ENCODE measurements at regions not wholly inside any gene's neighbourhood (a gene's known extent, or its start where the extent isn't known, plus 50 kb on each side); places are given as distances from the start of the nearest gene placed in this dataset.
A peak's percentile ranks its signal among the peaks of the same experiment; 100 is the strongest.

- H3K4me3 ChIP-seq (ENCODE audit: low read depth in 1 of 3, low read length in 3 of 3): no peak overlapping the region
- no peaks in the 10 kb centered on the region for H3K9me3 ChIP-seq (ENCODE audit: control insufficient read depth in 4 of 4, low read length in 3 of 4)
- no peak overlapping the region for H3K27ac ChIP-seq (ENCODE audit: low read depth in 1 of 2, low read length in 2 of 2)
- H3K27me3 ChIP-seq (ENCODE audit: control insufficient read depth in 4 of 4, insufficient read depth in 4 of 4, low read length in 3 of 4): no peaks in the 10 kb centered on the region
- DNase-seq (ENCODE audit: low spot score): no peak
- no peak overlapping the region for H3K9ac ChIP-seq (ENCODE audit: low read depth in 1 of 2, low read length in 2 of 2)
- no peaks in the 10 kb centered on the region for H3K4me1 ChIP-seq (ENCODE audit: control insufficient read depth in 4 of 4, insufficient read depth in 4 of 4, low read length in 3 of 4)
- TF ChIP-seq RAD21 (IDR thresholded peaks at IDR 0.05): no peak
- TF ChIP-seq NR2F2 (IDR thresholded peaks at IDR 0.05): no peak
- TF ChIP-seq REST (IDR thresholded peaks at IDR 0.05): no peak
- TF ChIP-seq HNF4G (IDR thresholded peaks at IDR 0.05): no peak
- H3K36me3 ChIP-seq (ENCODE audit: control insufficient read depth in 4 of 4, insufficient read depth in 3 of 4, low read depth in 1 of 4, low read length in 3 of 4): no peaks in the 10 kb centered on the region
Measured at GRCh38 chr12:91401190-91401589, 218.6 kb upstream of the DCN start.

- no peaks in the 10 kb centered on the region for H3K36me3 ChIP-seq (ENCODE audit: control insufficient read depth in 4 of 4, insufficient read depth in 3 of 4, low read depth in 1 of 4, low read length in 3 of 4)
- WGBS: 61% methylated on average over 4 of the region's 4 CpGs
Measured at GRCh38 chr12:91400271-91400670, 217.7 kb upstream of the DCN start.

GRCh38 chr12:91397866-91398532 lies 215.4 kb upstream of the DCN start:
- Histone ChIP-seq H3K9ac (ENCODE audit: low read depth in 1 of 2, low read length in 2 of 2) (no peak overlapping the region), H3K27ac (ENCODE audit: low read depth in 1 of 2, low read length in 2 of 2) (no peak overlapping the region), H3K9me3 (ENCODE audit: control insufficient read depth in 4 of 4, low read length in 3 of 4) (no peaks in the 10 kb centered on the region), H3K4me3 (ENCODE audit: low read depth in 1 of 3, low read length in 3 of 3) (no peak overlapping the region), H3K4me1 (ENCODE audit: control insufficient read depth in 4 of 4, insufficient read depth in 4 of 4, low read length in 3 of 4) (peaks cover 0 to 4% (median 0%) of the 10 kb centered on the region in 4 donors), H3K36me3 (ENCODE audit: control insufficient read depth in 4 of 4, insufficient read depth in 3 of 4, low read depth in 1 of 4, low read length in 3 of 4) (no peaks in the 10 kb centered on the region), H3K27me3 (ENCODE audit: control insufficient read depth in 4 of 4, insufficient read depth in 4 of 4, low read length in 3 of 4) (no peaks in the 10 kb centered on the region)
- DNase-seq (ENCODE audit: low spot score): no peak
- TF ChIP-seq TAF1 (conservative IDR thresholded peaks at IDR 0.05) (no peak), ATF3 (IDR thresholded peaks at IDR 0.05) (no peak), CTCF (IDR thresholded peaks at IDR 0.05; ENCODE audit: low read depth, low read length, missing input control) (no peak), HNF4A (conservative IDR thresholded peaks at IDR 0.05) (no peak), JUND (IDR thresholded peaks at IDR 0.05) (no peak), HNF4G (IDR thresholded peaks at IDR 0.05) (no peak), RXRA (IDR thresholded peaks at IDR 0.05) (no peak), ZBTB33 (IDR thresholded peaks at IDR 0.05) (no peak), MAX (IDR thresholded peaks at IDR 0.05) (no peak), REST (IDR thresholded peaks at IDR 0.05) (no peak), RAD21 (IDR thresholded peaks at IDR 0.05) (no peak), NR2F2 (IDR thresholded peaks at IDR 0.05) (no peak), GABPA (IDR thresholded peaks at IDR 0.05 in 1 of 2, conservative IDR thresholded peaks at IDR 0.05 in 1 of 2) (no peak)
- 87% methylated on average over 4 of the region's 4 CpGs for WGBS

More at GRCh38 chr12:91400271-91400670, 217.7 kb upstream of the DCN start:
- DNase-seq (ENCODE audit: low spot score): no peak
- H3K4me1 ChIP-seq (ENCODE audit: control insufficient read depth in 4 of 4, insufficient read depth in 4 of 4, low read length in 3 of 4): no peaks in the 10 kb centered on the region
- H3K9ac ChIP-seq (ENCODE audit: low read depth in 1 of 2, low read length in 2 of 2): no peak overlapping the region
- no peaks in the 10 kb centered on the region for H3K9me3 ChIP-seq (ENCODE audit: control insufficient read depth in 4 of 4, low read length in 3 of 4)
- no peak overlapping the region for H3K4me3 ChIP-seq (ENCODE audit: low read depth in 1 of 3, low read length in 3 of 3)
- no peak overlapping the region for H3K27ac ChIP-seq (ENCODE audit: low read depth in 1 of 2, low read length in 2 of 2)
- no peaks in the 10 kb centered on the region for H3K27me3 ChIP-seq (ENCODE audit: control insufficient read depth in 4 of 4, insufficient read depth in 4 of 4, low read length in 3 of 4)
- TF ChIP-seq FOXA2 (IDR thresholded peaks at IDR 0.05) (no peak), RXRA (IDR thresholded peaks at IDR 0.05) (no peak), SP1 (IDR thresholded peaks at IDR 0.05) (no peak), GABPA (IDR thresholded peaks at IDR 0.05 in 1 of 2, conservative IDR thresholded peaks at IDR 0.05 in 1 of 2) (peak in 1 of 2 donors; percentile 10)

Measured in liver (tissue), 8 donors.